Left ventricle myocardium inferior (tissue), 1 donor: ENCODE measurements at regions not wholly inside any gene's neighbourhood (a gene's known extent, or its start where the extent isn't known, plus 50 kb on each side); places are given as distances from the start of the nearest gene placed in this dataset.
A peak's percentile ranks its signal among the peaks of the same experiment; 100 is the strongest.

Source experiments
- DNase-seq: peaks from one replicate; pipeline ENCODE4 v3.0.0-alpha.2; 2020
- H3K27ac ChIP-seq: fragments of 200-600 bp; replicated peaks from 2 replicates; pipeline ENCODE4 v1.8.0; 2021
- H3K27me3 ChIP-seq: fragments of 200-600 bp; 2 replicates; pipeline ENCODE4 v1.8.0; 2021; ENCODE audit warnings: low read depth
- H3K36me3 ChIP-seq: fragments of 200-600 bp; 2 replicates; pipeline ENCODE4 v1.8.0; 2021
- H3K4me1 ChIP-seq: fragments of 200-600 bp; 2 replicates; pipeline ENCODE4 v1.8.0; 2021
- H3K4me3 ChIP-seq: fragments of 200-600 bp; 2 replicates; pipeline ENCODE4 v1.8.0; 2021; ENCODE audit warnings: mild to moderate bottlenecking, moderate library complexity
- H3K9me3 ChIP-seq: fragments of 200-600 bp; replicated peaks from 2 replicates; pipeline ENCODE4 v1.8.0; 2021
- intact Hi-C: fragments of 100-400 bp; cut with micrococcal nuclease; formaldehyde crosslinking; loops from one replicate; pipeline ENCODE4 v1.11.0; 2022
- TF ChIP-seq, protein P1 (sequence below): fragments of 200-600 bp; IDR thresholded peaks from 2 replicates; pipeline ENCODE4 v1.8.0; 2021; ENCODE audit warnings: antibody characterized with exemption, mild to moderate bottlenecking, borderline replicate concordance
- donor health status: DM: no; HTN: yes; CAD: no; lungs with severe emphysema.

DNA sequence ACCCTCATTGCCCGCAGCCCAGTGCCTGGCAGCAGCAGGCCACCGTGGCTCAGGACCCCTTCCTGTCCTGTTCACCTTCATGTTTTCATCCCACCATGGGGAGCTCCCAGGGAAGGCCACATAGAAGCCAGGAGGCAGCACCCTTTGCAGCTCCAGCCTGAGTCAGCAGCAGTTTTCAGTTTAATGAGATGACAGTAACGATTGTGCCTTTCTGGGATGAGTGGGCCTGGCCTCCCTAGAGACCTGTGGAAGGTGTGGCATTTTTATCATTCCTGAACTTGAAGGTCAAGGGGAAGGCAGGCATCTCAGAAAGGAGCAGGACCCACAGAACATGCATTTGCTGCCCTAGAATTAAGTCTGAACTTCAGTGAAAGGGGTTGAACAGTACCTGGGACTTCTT lies 532.8 kb downstream of the FUT8 start:
- intact Hi-C loops = no loop called here
- Histone ChIP-seq H3K4me1 (no peaks in the 10 kb centered on the region), H3K27ac (no peak overlapping the region), H3K27me3 (peaks cover 52% of the 10 kb centered on the region), H3K36me3 (no peaks in the 10 kb centered on the region), H3K9me3 (no peaks in the 10 kb centered on the region), H3K4me3 (no peak overlapping the region)
- TF ChIP-seq, protein P1, sequence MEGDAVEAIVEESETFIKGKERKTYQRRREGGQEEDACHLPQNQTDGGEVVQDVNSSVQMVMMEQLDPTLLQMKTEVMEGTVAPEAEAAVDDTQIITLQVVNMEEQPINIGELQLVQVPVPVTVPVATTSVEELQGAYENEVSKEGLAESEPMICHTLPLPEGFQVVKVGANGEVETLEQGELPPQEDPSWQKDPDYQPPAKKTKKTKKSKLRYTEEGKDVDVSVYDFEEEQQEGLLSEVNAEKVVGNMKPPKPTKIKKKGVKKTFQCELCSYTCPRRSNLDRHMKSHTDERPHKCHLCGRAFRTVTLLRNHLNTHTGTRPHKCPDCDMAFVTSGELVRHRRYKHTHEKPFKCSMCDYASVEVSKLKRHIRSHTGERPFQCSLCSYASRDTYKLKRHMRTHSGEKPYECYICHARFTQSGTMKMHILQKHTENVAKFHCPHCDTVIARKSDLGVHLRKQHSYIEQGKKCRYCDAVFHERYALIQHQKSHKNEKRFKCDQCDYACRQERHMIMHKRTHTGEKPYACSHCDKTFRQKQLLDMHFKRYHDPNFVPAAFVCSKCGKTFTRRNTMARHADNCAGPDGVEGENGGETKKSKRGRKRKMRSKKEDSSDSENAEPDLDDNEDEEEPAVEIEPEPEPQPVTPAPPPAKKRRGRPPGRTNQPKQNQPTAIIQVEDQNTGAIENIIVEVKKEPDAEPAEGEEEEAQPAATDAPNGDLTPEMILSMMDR = no peak
- DNase-seq = no peak

DNA sequence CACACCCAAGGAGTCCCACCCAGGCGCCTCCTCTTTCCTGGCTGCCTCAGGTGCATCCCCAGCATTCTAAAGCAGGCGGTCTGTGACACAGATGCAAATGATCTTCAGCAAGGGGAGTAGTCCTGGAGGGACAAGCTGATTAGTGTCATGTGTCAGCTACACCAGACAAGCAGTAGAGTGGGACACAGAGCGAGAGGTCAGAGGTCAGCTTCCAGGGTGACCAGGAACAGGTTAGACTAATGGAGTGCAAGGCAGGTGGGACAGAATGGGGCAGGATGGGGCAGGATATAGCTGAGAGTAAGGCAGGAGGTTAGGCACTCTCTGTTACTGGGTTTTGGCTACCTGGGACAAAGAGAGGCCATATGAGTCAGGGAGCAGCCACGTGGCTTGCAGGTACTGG lies 534.0 kb downstream of the FUT8 start:
- no peaks in the 10 kb centered on the region for H3K4me1 ChIP-seq
- H3K27ac ChIP-seq = no peak overlapping the region
- no peaks in the 10 kb centered on the region for H3K36me3 ChIP-seq
- H3K9me3 ChIP-seq = no peaks in the 10 kb centered on the region
- H3K4me3 ChIP-seq = no peak overlapping the region
- DNase-seq = no peak
- TF ChIP-seq, protein P1 = no peak
- intact Hi-C loops = no loop called here
- peaks cover 55% of the 10 kb centered on the region for H3K27me3 ChIP-seq

DNA sequence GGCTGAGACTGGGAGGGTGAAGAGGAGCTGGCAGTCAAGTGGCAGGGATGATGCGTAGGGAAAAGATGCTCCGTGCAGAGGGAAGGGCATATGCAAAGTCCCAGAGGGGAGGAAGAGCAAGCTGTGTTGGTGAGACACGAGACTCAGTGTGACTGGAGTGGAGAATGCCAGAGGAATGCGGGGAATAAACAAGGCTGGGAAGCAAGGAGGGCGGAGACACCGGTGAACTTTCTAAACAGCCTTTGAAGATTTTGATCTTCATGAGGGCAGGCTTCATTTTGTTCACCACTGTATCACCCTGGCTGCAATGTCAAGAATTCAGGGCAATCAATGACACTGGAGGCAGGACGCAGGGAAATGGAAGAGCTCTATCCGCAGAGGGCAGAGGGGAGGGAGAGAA lies 535.8 kb downstream of the FUT8 start:
- DNase-seq = no peak
- Histone ChIP-seq H3K36me3 (no peaks in the 10 kb centered on the region), H3K4me3 (no peak overlapping the region), H3K4me1 (no peaks in the 10 kb centered on the region), H3K27me3 (peaks cover 53% of the 10 kb centered on the region), H3K27ac (no peak overlapping the region), H3K9me3 (no peaks in the 10 kb centered on the region)
- intact Hi-C loops = no loop called here
- TF ChIP-seq, protein P1 = no peak

DNA sequence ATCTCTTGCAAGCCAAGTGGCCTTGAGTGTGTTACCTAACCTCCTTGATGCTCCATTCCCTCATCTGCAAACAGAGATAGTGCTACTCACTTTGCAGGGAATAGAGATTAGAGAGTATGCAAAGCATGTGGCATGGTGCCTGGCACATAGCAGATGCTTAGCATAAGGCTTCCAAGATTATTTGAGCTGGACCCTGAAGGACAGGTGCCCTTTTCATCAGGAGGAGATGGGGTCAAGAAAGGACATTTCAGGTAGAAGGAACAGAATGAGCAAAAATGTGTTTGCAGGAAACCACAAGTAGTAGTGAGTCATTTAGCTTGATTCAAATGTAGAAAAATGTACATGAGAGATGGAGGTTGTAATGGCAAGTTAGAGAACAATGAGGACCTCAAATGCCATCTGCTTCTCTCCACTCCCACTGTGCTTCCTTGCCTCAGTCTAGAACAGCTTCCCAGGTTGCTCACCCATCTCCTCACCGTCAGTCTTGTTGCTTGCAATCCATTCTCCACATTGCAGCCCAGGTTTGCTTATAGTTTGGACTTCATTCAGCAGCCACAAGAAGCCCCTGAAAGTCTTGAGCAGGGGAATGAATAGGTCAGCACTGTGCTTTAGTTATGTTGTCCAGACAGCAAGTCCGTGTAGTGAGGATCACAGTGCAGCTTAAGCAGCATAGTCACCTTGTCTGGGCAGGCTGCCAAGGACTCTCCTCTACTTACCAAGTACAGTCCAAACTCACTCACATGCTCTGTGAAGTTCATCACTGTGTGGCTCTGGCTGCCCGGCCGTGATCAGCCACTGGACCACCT lies 536.3 kb upstream of the CCDC196 start:
- H3K4me1 ChIP-seq = no peaks in the 10 kb centered on the region
- H3K27ac ChIP-seq = no peak overlapping the region
- TF ChIP-seq, protein P1 = no peak
- no peaks in the 10 kb centered on the region for H3K36me3 ChIP-seq
- peak; percentile 54 for DNase-seq
- peaks cover 55% of the 10 kb centered on the region for H3K27me3 ChIP-seq
- H3K9me3 ChIP-seq = no peaks in the 10 kb centered on the region
- no peak overlapping the region for H3K4me3 ChIP-seq
- intact Hi-C loops = no loop called here

DNA sequence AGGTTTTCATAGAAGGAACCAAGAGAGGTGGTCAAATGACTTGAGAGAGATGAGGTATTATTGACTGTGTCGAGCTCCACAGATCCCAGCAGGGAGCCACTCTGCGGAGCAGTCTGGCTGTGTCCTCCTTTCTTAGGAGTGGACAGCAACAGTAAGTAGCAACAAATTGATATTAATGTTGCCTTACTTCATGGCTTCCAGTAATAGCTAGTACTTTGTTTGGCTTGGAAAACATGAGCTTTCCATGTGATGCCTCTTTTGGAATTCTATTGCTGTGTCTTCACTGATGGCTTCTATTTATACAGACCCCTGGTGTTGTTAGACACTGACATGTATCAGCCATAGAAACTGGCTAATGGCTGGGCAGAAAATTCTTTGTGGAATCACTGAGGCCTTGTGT lies 531.2 kb upstream of the CCDC196 start:
- DNase-seq = no peak
- H3K27me3 ChIP-seq = peaks cover 19% of the 10 kb centered on the region
- no peaks in the 10 kb centered on the region for H3K4me1 ChIP-seq
- intact Hi-C loops = no loop called here
- H3K9me3 ChIP-seq = no peaks in the 10 kb centered on the region
- TF ChIP-seq, protein P1 = no peak
- no peak overlapping the region for H3K4me3 ChIP-seq
- H3K36me3 ChIP-seq = no peaks in the 10 kb centered on the region
- no peak overlapping the region for H3K27ac ChIP-seq
